ENCODE measurements at regions not wholly inside any gene's neighbourhood (a gene's known extent, or its start where the extent isn't known, plus 50 kb on each side); places are given as distances from the start of the nearest gene placed in this dataset.

- no peak for DNase-seq
- TF ChIP-seq, protein P1, sequence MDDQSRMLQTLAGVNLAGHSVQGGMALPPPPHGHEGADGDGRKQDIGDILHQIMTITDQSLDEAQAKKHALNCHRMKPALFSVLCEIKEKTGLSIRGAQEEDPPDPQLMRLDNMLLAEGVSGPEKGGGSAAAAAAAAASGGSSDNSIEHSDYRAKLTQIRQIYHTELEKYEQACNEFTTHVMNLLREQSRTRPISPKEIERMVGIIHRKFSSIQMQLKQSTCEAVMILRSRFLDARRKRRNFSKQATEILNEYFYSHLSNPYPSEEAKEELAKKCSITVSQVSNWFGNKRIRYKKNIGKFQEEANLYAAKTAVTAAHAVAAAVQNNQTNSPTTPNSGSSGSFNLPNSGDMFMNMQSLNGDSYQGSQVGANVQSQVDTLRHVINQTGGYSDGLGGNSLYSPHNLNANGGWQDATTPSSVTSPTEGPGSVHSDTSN (IDR thresholded peaks at IDR 0.05) = no peak
- TF ChIP-seq MEF2A (IDR thresholded peaks at IDR 0.05; ENCODE audit: borderline replicate concordance, low read depth) (no peak), IRF3 (IDR thresholded peaks at IDR 0.05; ENCODE audit: low read depth, low read length) (no peak), POLR2AphosphoS5 (IDR thresholded peaks at IDR 0.05; ENCODE audit: low read depth, low read length) (no peak), JUND (IDR thresholded peaks at IDR 0.05) (no peak), REST (IDR thresholded peaks at IDR 0.05; ENCODE audit: low read depth, low read length) (no peak), YY1 (IDR thresholded peaks at IDR 0.05; ENCODE audit: low read depth) (no peak), SIN3A (IDR thresholded peaks at IDR 0.05; ENCODE audit: borderline replicate concordance, low read depth, low read length) (no peak), GABPA (IDR thresholded peaks at IDR 0.05; ENCODE audit: low read depth) (no peak), CTCF (IDR thresholded peaks at IDR 0.05) (no peak), RXRA (IDR thresholded peaks at IDR 0.05; ENCODE audit: borderline replicate concordance, low read depth) (no peak), FOXM1 (IDR thresholded peaks at IDR 0.05; ENCODE audit: low read depth) (no peak), ELF1 (IDR thresholded peaks at IDR 0.05) (no peak), RFX5 (IDR thresholded peaks at IDR 0.05; ENCODE audit: low read length) (no peak), ZBTB33 (IDR thresholded peaks at IDR 0.05; ENCODE audit: borderline replicate concordance, low read depth) (no peak), FOSL2 (IDR thresholded peaks at IDR 0.05; ENCODE audit: borderline replicate concordance, low read depth) (no peak), NFIC (IDR thresholded peaks at IDR 0.05; ENCODE audit: borderline replicate concordance) (no peak), TCF12 (IDR thresholded peaks at IDR 0.05) (no peak)
Measured at GRCh38 chr18:45260125-45260524, 355.2 kb upstream of the SLC14A2 start.

More at GRCh38 chr18:45260125-45260524, 355.2 kb upstream of the SLC14A2 start:
- Histone ChIP-seq H4K20me1 (ENCODE audit: insufficient read depth) (no peaks in the 10 kb centered on the region), H3K4me3 (ENCODE audit: low read depth in 2 of 2, low read length in 1 of 2) (no peak overlapping the region), H3K4me1 (ENCODE audit: control insufficient read depth in 1 of 2, insufficient read depth in 2 of 2, low read depth in 1 of 2, low read length in 1 of 2) (peaks cover 0 to 10% of the 10 kb centered on the region in 2 experiments; a peak in 1 of 4 replicates), H3F3A (replicated peaks; ENCODE audit: insufficient read depth) (peaks cover 2% of the 10 kb centered on the region), H3K27ac (ENCODE audit: low read depth in 2 of 2, low read length in 1 of 2) (no peak overlapping the region), H3K9me3 (no peaks in the 10 kb centered on the region), H3K36me3 (replicated peaks in 1 of 2; ENCODE audit: control insufficient read depth in 1 of 2, insufficient read depth in 2 of 2, low read length in 1 of 2) (no peaks in the 10 kb centered on the region), H3K27me3 (ENCODE audit: insufficient read depth) (no peaks in the 10 kb centered on the region), H3K9ac (no peak overlapping the region), H3K79me2 (ENCODE audit: insufficient read depth) (no peaks in the 10 kb centered on the region), H2AFZ (ENCODE audit: low read depth) (no peak overlapping the region), H3K9me2 (no peaks in the 10 kb centered on the region), H3K4me2 (no peak overlapping the region)
- POLR2A ChIA-PET = no interaction called here
- CTCF ChIA-PET = interaction anchor here (0.8 to 1.2 kb wide), 2 partner anchors 15 to 48 kb away, joined by 3 read pairs; no protein-coding TSS in a partner anchor
- 65% methylated on average over 1 of the region's 1 CpG for WGBS (ENCODE audit: low lambda C conversion rate)

Data from SK-N-SH (cell line).